ENCODE measurements at regions not wholly inside any gene's neighbourhood (a gene's known extent, or its start where the extent isn't known, plus 50 kb on each side); places are given as distances from the start of the nearest gene placed in this dataset.

GRCh38 chrX:107507093-107507743, 57.8 kb downstream of the FRMPD3 start:
- H3K4me2 ChIP-seq (ENCODE audit: insufficient read depth in 1 of 2, low read depth in 2 of 2, low read length in 2 of 2) = peak overlapping the region; percentile 67 to 70

More at GRCh38 chrX:107507093-107507743, 57.8 kb downstream of the FRMPD3 start:
- no peak overlapping the region for H2AFZ ChIP-seq (ENCODE audit: low read length)
- H3K14ac ChIP-seq (ENCODE audit: insufficient read length) = no peak overlapping the region
- peaks cover 0 to 2% (median under 1%) of the 10 kb centered on the region in 4 experiments; a peak in 4 of 7 replicates for H3K4me1 ChIP-seq (replicated peaks in 1 of 4; ENCODE audit: control insufficient read depth in 3 of 4, insufficient read depth in 4 of 4, low read length in 3 of 4)
- FAIRE-seq (no peak), DNase-seq (ENCODE audit: low read depth in 1 of 2, low spot score in 2 of 2) (no peak)
- no peaks in the 10 kb centered on the region for H3K36me3 ChIP-seq (ENCODE audit: control insufficient read depth in 2 of 4, insufficient read depth in 4 of 4, low read length in 3 of 4)
- H2BK20ac ChIP-seq (ENCODE audit: low read length) = no peak overlapping the region
- no peak overlapping the region for H2BK12ac ChIP-seq (ENCODE audit: low read depth, low read length)
- H3K4ac ChIP-seq (replicated peaks; ENCODE audit: insufficient read length, low read depth, low read length) = no peak overlapping the region
- POLR2A ChIA-PET (ENCODE audit: partially characterized antibody) = no interaction called here
- peak; percentile 56 for TF ChIP-seq SUZ12 (IDR thresholded peaks at IDR 0.05; ENCODE audit: low read length)
- peak; percentile 43 for TF ChIP-seq EZH2 (IDR thresholded peaks at IDR 0.05; ENCODE audit: low read depth, low read length, severe bottlenecking)
- TF ChIP-seq CREB1 (IDR thresholded peaks at IDR 0.05) = no peak
- WGBS, 2 experiments (ENCODE audit: extremely low coverage in 1 of 2, insufficient coverage in 1 of 2, insufficient read length in 1 of 2, insufficient replicate concordance in 2 of 2, low coverage in 1 of 2, low lambda C conversion rate in 2 of 2, missing lambda C conversion rate in 1 of 2) = 0% methylated on average over 5 of the region's 45 CpGs; no CpG with 5 or more reads in 1 of the 2 experiments
- H2AK5ac ChIP-seq (ENCODE audit: low read depth, low read length) = no peak overlapping the region
- H3K23me2 ChIP-seq (ENCODE audit: low read depth, low read length) = peaks cover 4% of the 10 kb centered on the region; the same call in 1 of the 2 replicates
- CTCF ChIA-PET (ENCODE audit: partially characterized antibody) = interaction anchor here (0.7 to 1.2 kb wide), 5 partner anchors 23 to 116 kb away, joined by 3 to 4 read pairs (median 3); no protein-coding TSS in a partner anchor
- H4K20me1 ChIP-seq (replicated peaks in 1 of 2; ENCODE audit: control insufficient read depth in 1 of 2, insufficient read depth in 2 of 2, low read length in 2 of 2) = no peaks in the 10 kb centered on the region
- no peak overlapping the region for H4K91ac ChIP-seq (replicated peaks; ENCODE audit: insufficient read length, low read length)
- no peak overlapping the region for H4K8ac ChIP-seq (ENCODE audit: extremely low read depth, insufficient read depth, low read length)
- H3K23ac ChIP-seq (ENCODE audit: insufficient read length) = no peak overlapping the region
- H3K27ac ChIP-seq (ENCODE audit: low read depth, low read length) = no peak overlapping the region
- no peak overlapping the region for H2BK15ac ChIP-seq (ENCODE audit: low read length)
- H4K5ac ChIP-seq (ENCODE audit: insufficient read length, low read depth, low read length) = no peak overlapping the region
- H3K56ac ChIP-seq (replicated peaks; ENCODE audit: insufficient read length, low read depth, low read length) = no peak overlapping the region
- no peaks in the 10 kb centered on the region for H3K79me2 ChIP-seq (ENCODE audit: control insufficient read depth in 1 of 2, insufficient read depth in 2 of 2, low read length in 2 of 2)
- H3K9ac ChIP-seq (replicated peaks in 1 of 4; ENCODE audit: extremely low read depth in 1 of 4, low read depth in 3 of 4, low read length in 3 of 4) = no peak overlapping the region
- peaks cover 12 to 51% (median 37%) of the 10 kb centered on the region in 4 experiments for H3K27me3 ChIP-seq (replicated peaks in 1 of 4; ENCODE audit: control insufficient read depth in 3 of 4, extremely low read depth in 1 of 4, insufficient read depth in 3 of 4, low read length in 3 of 4)
- no peaks in the 10 kb centered on the region for H3K79me1 ChIP-seq (ENCODE audit: low read depth, low read length)
- H2BK120ac ChIP-seq (replicated peaks; ENCODE audit: low read depth, low read length) = no peak overlapping the region
- no peak overlapping the region for H2BK5ac ChIP-seq (ENCODE audit: low read depth, low read length)
- H3K9me3 ChIP-seq (ENCODE audit: insufficient read depth in 2 of 2, low read depth in 1 of 2, low read length in 1 of 2) = no peaks in the 10 kb centered on the region
- H3K4me3 ChIP-seq (ENCODE audit: extremely low read depth in 1 of 4, insufficient read depth in 2 of 4, low read depth in 3 of 4, low read length in 4 of 4) = peak overlapping the region; percentile 30 to 64 (median 34)
- H3K18ac ChIP-seq (ENCODE audit: extremely low read depth, low read length) = no peak overlapping the region

All from H1 (cell line).